HL-60 (cell line): ENCODE measurements at regions not wholly inside any gene's neighbourhood (a gene's known extent, or its start where the extent isn't known, plus 50 kb on each side); places are given as distances from the start of the nearest gene placed in this dataset.
"Not testable (repeated sequence)": the region's sequence is repeated elsewhere in the genome, so short reads cannot be mapped to it uniquely, and the experiment has no call there.

Experiments
- DNase-seq, 2 experiments: peaks; one replicate each; pipeline ENCODE4 v3.0.0-alpha.2; 2010 to 2020; ENCODE audit warnings: low read depth in 1 of 2, low spot score in 1 of 2
- H3K27ac ChIP-seq: fragments of 250-450 bp; sonication (Bioruptor Pico); replicated peaks from 2 replicates; pipeline ENCODE4 v1.5.1; 2020; ENCODE audit warnings: mild to moderate bottlenecking, moderate library complexity
- H3K27me3 ChIP-seq: fragments of 250-450 bp; sonication (Bioruptor Pico); 2 replicates; pipeline ENCODE4 v1.5.1; 2021; ENCODE audit warnings: mild to moderate bottlenecking, moderate library complexity; ENCODE audit not compliant: insufficient read depth, poor library complexity, severe bottlenecking
- H3K4me3 ChIP-seq: replicated peaks from 2 replicates; pipeline ENCODE4 v1.5.1; 2011; ENCODE audit warnings: mild to moderate bottlenecking, control low read depth, low read length; ENCODE audit not compliant: insufficient read depth
- CTCF ChIP-seq: IDR thresholded peaks from one replicate; pipeline ENCODE4 v1.5.1; 2011; ENCODE audit warnings: low read length, control low read depth, inconsistent platforms; ENCODE audit not compliant: insufficient read depth
- GABPA ChIP-seq: IDR thresholded peaks from 2 replicates; pipeline ENCODE4 v1.6.1; 2012; ENCODE audit warnings: low read depth
- POLR2AphosphoS5 ChIP-seq: IDR thresholded peaks from 2 replicates; pipeline ENCODE4 v1.6.1; 2012; ENCODE audit warnings: low read depth
- REST ChIP-seq: IDR thresholded peaks from 2 replicates; pipeline ENCODE4 v1.6.1; 2012; ENCODE audit warnings: low read depth; ENCODE audit not compliant: insufficient replicate concordance
- SPI1 ChIP-seq: IDR thresholded peaks from 2 replicates; pipeline ENCODE4 v1.6.1; 2012; ENCODE audit warnings: low read depth, mild to moderate bottlenecking, borderline replicate concordance

GRCh38 chr4:134622199-134622598 lies 420.6 kb upstream of the PABPC4L start:
- H3K27ac ChIP-seq: no peak overlapping the region
- TF ChIP-seq POLR2AphosphoS5 (no peak), CTCF (no peak), REST (no peak), SPI1 (no peak), GABPA (no peak)

GRCh38 chr4:134621715-134622114 lies 420.1 kb upstream of the PABPC4L start:
- H3K4me3 ChIP-seq, H3K27me3 ChIP-seq, H3K27ac ChIP-seq, DNase-seq: not testable (repeated sequence)

More at GRCh38 chr4:134622199-134622598, 420.6 kb upstream of the PABPC4L start:
- DNase-seq: no peak
- Histone ChIP-seq H3K27me3 (no peaks in the 10 kb centered on the region), H3K4me3 (no peak overlapping the region)

- Histone ChIP-seq H3K27ac (no peak overlapping the region), H3K27me3 (no peaks in the 10 kb centered on the region), H3K4me3 (no peak overlapping the region)
- DNase-seq: no peak
- no peak for TF ChIP-seq GABPA
- TF ChIP-seq POLR2AphosphoS5: no peak
- TF ChIP-seq REST: no peak
- TF ChIP-seq SPI1: no peak
- TF ChIP-seq CTCF: no peak
Observed at GRCh38 chr4:134610956-134611355, 409.4 kb upstream of the PABPC4L start.

GRCh38 chr4:134610172-134610571 lies 408.6 kb upstream of the PABPC4L start:
- Histone ChIP-seq H3K27me3 (no peaks in the 10 kb centered on the region), H3K4me3 (no peak overlapping the region), H3K27ac (no peak overlapping the region)
- no peak for TF ChIP-seq POLR2AphosphoS5
- no peak for TF ChIP-seq CTCF
- TF ChIP-seq SPI1: no peak
- TF ChIP-seq GABPA: no peak
- TF ChIP-seq REST: no peak
- no peak for DNase-seq
